ENCODE measurements at regions not wholly inside any gene's neighbourhood (a gene's known extent, or its start where the extent isn't known, plus 50 kb on each side); places are given as distances from the start of the nearest gene placed in this dataset.

GRCh38 chr21:16789636-16790035 is 723.2 kb upstream of the CXADR start:
- TF ChIP-seq POLR2AphosphoS5 (IDR thresholded peaks at IDR 0.05) (no peak), CTCF (IDR thresholded peaks at IDR 0.05 in 8 of 11, conservative IDR thresholded peaks at IDR 0.05 in 3 of 11) (no peak)

Measured in spleen (tissue), 7 donors.